H9 (cell line): ENCODE measurements at regions not wholly inside any gene's neighbourhood (a gene's known extent, or its start where the extent isn't known, plus 50 kb on each side); places are given as distances from the start of the nearest gene placed in this dataset.

Experiments used
- DNase-seq: peaks from one replicate; pipeline ENCODE4 v3.0.0-alpha.2; 2017
- H2AFZ ChIP-seq: one replicate; pipeline ENCODE4 v1.6.1; 2013; ENCODE audit warnings: mild to moderate bottlenecking, low read length, control low read depth, moderate library complexity
- H2AK5ac ChIP-seq: 2 replicates; pipeline ENCODE4 v1.6.1; 2013; ENCODE audit warnings: low read length, control low read depth, mixed read lengths; ENCODE audit not compliant: insufficient read length
- H2BK120ac ChIP-seq: one replicate; pipeline ENCODE4 v1.6.1; 2013; ENCODE audit warnings: low read depth, mild to moderate bottlenecking, low read length, control low read depth, inconsistent platforms; ENCODE audit not compliant: poor library complexity, severe bottlenecking
- H2BK12ac ChIP-seq: 2 replicates; pipeline ENCODE4 v1.6.1; 2013; ENCODE audit warnings: low read length, control low read depth, mixed read lengths, low read depth; ENCODE audit not compliant: insufficient read length
- H2BK15ac ChIP-seq: 2 replicates; pipeline ENCODE4 v1.6.1; 2013; ENCODE audit warnings: low read depth, low read length, control low read depth
- H2BK20ac ChIP-seq: one replicate; pipeline ENCODE4 v1.6.1; 2013; ENCODE audit warnings: low read depth, mild to moderate bottlenecking, low read length, control low read depth, inconsistent platforms; ENCODE audit not compliant: poor library complexity, severe bottlenecking
- H2BK5ac ChIP-seq: 2 replicates; pipeline ENCODE4 v1.6.1; 2013; ENCODE audit warnings: low read length, control low read depth, mixed read lengths; ENCODE audit not compliant: insufficient read length
- H3K14ac ChIP-seq: 2 replicates; pipeline ENCODE4 v1.6.1; 2013; ENCODE audit warnings: low read length, control low read depth; ENCODE audit not compliant: insufficient read depth
- H3K18ac ChIP-seq: 2 replicates; pipeline ENCODE4 v1.6.1; 2013; ENCODE audit warnings: low read depth, mild to moderate bottlenecking, mixed read lengths, low read length, control low read depth; ENCODE audit not compliant: insufficient read length
- H3K23ac ChIP-seq: 2 replicates; pipeline ENCODE4 v1.6.1; 2013; ENCODE audit warnings: low read length, control low read depth, mixed read lengths, low read depth; ENCODE audit not compliant: insufficient read length
- H3K23me2 ChIP-seq: 2 replicates; pipeline ENCODE4 v1.6.1; 2013; ENCODE audit warnings: low read depth, mild to moderate bottlenecking, mixed read lengths, low read length, control low read depth; ENCODE audit not compliant: insufficient read length, poor library complexity, severe bottlenecking
- H3K27ac ChIP-seq: 2 replicates; pipeline ENCODE4 v1.5.1; 2013; ENCODE audit warnings: low read length, control low read depth, mixed read lengths, low read depth; ENCODE audit not compliant: insufficient read length
- H3K27me3 ChIP-seq: 2 replicates; pipeline ENCODE4 v1.6.1; 2013; ENCODE audit warnings: low read length, control low read depth, inconsistent platforms; ENCODE audit not compliant: insufficient read depth
- H3K4ac ChIP-seq: 2 replicates; pipeline ENCODE4 v1.6.1; 2013; ENCODE audit warnings: low read depth, mild to moderate bottlenecking, control low read depth, inconsistent platforms, low read length, moderate library complexity
- H3K4me1 ChIP-seq: 2 replicates; pipeline ENCODE4 v1.6.1; 2013; ENCODE audit warnings: low read length, control low read depth, inconsistent platforms; ENCODE audit not compliant: insufficient read depth
- H3K4me2 ChIP-seq: 2 replicates; pipeline ENCODE4 v1.6.1; 2013; ENCODE audit warnings: low read length, control low read depth, mixed read lengths; ENCODE audit not compliant: insufficient read length, insufficient read depth
- H3K56ac ChIP-seq: 2 replicates; pipeline ENCODE4 v1.6.1; 2013; ENCODE audit warnings: low read depth, mild to moderate bottlenecking, mixed read lengths, low read length, control low read depth; ENCODE audit not compliant: insufficient read length
- H3K79me1 ChIP-seq: 2 replicates; pipeline ENCODE4 v1.6.1; 2013; ENCODE audit warnings: low read depth, mild to moderate bottlenecking, moderate library complexity, low read length, control low read depth, inconsistent platforms; ENCODE audit not compliant: insufficient read depth, poor library complexity, severe bottlenecking
- H3K79me2 ChIP-seq: 2 replicates; pipeline ENCODE4 v1.6.1; 2013; ENCODE audit warnings: low read length, control low read depth, inconsistent platforms; ENCODE audit not compliant: insufficient read depth
- H3K9ac ChIP-seq: 2 replicates; pipeline ENCODE4 v1.6.1; 2013; ENCODE audit warnings: low read length, control low read depth, mixed read lengths; ENCODE audit not compliant: insufficient read length; ENCODE audit errors: extremely low read depth
- H3K9me3 ChIP-seq: one replicate; pipeline ENCODE4 v1.6.1; 2013; ENCODE audit warnings: low read depth, low read length, inconsistent platforms; ENCODE audit not compliant: control insufficient read depth
- H3T11ph ChIP-seq: one replicate; pipeline ENCODE4 v1.6.1; 2013; ENCODE audit warnings: mild to moderate bottlenecking, low read length, control low read depth, inconsistent platforms
- H4K20me1 ChIP-seq: one replicate; pipeline ENCODE4 v1.6.1; 2013; ENCODE audit not compliant: control insufficient read depth, insufficient read length, insufficient read depth
- H4K5ac ChIP-seq: 2 replicates; pipeline ENCODE4 v1.6.1; 2013; ENCODE audit warnings: low read depth, mild to moderate bottlenecking, mixed read lengths, low read length, control low read depth; ENCODE audit not compliant: insufficient read length
- H4K8ac ChIP-seq: replicated peaks from 2 replicates; pipeline ENCODE4 v1.6.1; 2013; ENCODE audit warnings: low read length, control low read depth, mixed read lengths, low read depth; ENCODE audit not compliant: insufficient read length
- H4K91ac ChIP-seq: 2 replicates; pipeline ENCODE4 v1.6.1; 2013; ENCODE audit warnings: low read depth, mild to moderate bottlenecking, moderate library complexity, mixed read lengths, low read length, control low read depth; ENCODE audit not compliant: insufficient read length
- H3K27ac Mint-ChIP-seq, 3 experiments: 2 replicates in 2 of 3; 3 replicates in 1 of 3; pipeline ENCODE4 v1.8.0; 2020 to 2021; ENCODE audit warnings: mixed read lengths in 3 of 3, mild to moderate bottlenecking in 1 of 3, moderate library complexity in 1 of 3
- H3K27me3 Mint-ChIP-seq: 2 replicates; pipeline ENCODE4 v1.8.0; 2021; ENCODE audit warnings: low read depth, mild to moderate bottlenecking, moderate library complexity, mixed read lengths
- H3K36me3 Mint-ChIP-seq, 3 experiments: 2 replicates in 2 of 3; 3 replicates in 1 of 3; pipeline ENCODE4 v1.8.0; 2020 to 2021; ENCODE audit warnings: low read depth in 3 of 3, mixed read lengths in 3 of 3; ENCODE audit not compliant: insufficient read depth in 1 of 3
- H3K4me1 Mint-ChIP-seq, 2 experiments: 2 replicates each; pipeline ENCODE4 v1.8.0; 2020; ENCODE audit warnings: mixed read lengths in 2 of 2
- H3K4me3 Mint-ChIP-seq, 2 experiments: 2 replicates in 1 of 2; 3 replicates in 1 of 2; pipeline ENCODE4 v1.8.0; 2020 to 2021; ENCODE audit warnings: mild to moderate bottlenecking in 2 of 2, mixed read lengths in 2 of 2, moderate library complexity in 1 of 2
- H3K9me3 Mint-ChIP-seq, 2 experiments: 2 replicates in 1 of 2; 3 replicates in 1 of 2; pipeline ENCODE4 v1.8.0; 2020; ENCODE audit warnings: mild to moderate bottlenecking in 2 of 2, mixed read lengths in 2 of 2, moderate library complexity in 1 of 2
- WGBS: extraction: QIAGEN DNeasy Blood & Tissue Kit; methylation state at CpG from one replicate; pipeline ENCODE4 v1.1.7; 2013; ENCODE audit warnings: missing lambda C conversion rate, low lambda C conversion rate, mixed read lengths; ENCODE audit not compliant: insufficient read length; ENCODE audit errors: extremely low coverage; 5-methylcytosine and 5-hydroxymethylcytosine counted together
- TF ChIP-seq, protein P1 (sequence below): fragments of 200-600 bp; sonication (generic); conservative IDR thresholded peaks from 3 replicates; pipeline ENCODE4 v1.8.0; 2021; ENCODE audit warnings: antibody characterized with exemption, mild to moderate bottlenecking

- Histone ChIP-seq H2BK15ac (no peak overlapping the region), H4K20me1 (no peaks in the 10 kb centered on the region), H3K23ac (no peak overlapping the region), H3K23me2 (no peaks in the 10 kb centered on the region), H3T11ph (no peak overlapping the region), H4K5ac (no peak overlapping the region), H3K56ac (no peak overlapping the region), H2BK20ac (no peak overlapping the region), H3K79me2 (no peaks in the 10 kb centered on the region), H3K4ac (no peak overlapping the region), H4K8ac (no peak overlapping the region), H2BK5ac (no peak overlapping the region), H3K79me1 (no peaks in the 10 kb centered on the region), H3K9me3 (no peaks in the 10 kb centered on the region), H3K27me3 (no peaks in the 10 kb centered on the region), H2BK12ac (no peak overlapping the region), H3K14ac (no peak overlapping the region), H3K18ac (no peak overlapping the region), H4K91ac (no peak overlapping the region), H2AK5ac (no peak overlapping the region), H3K4me1 (no peaks in the 10 kb centered on the region), H2BK120ac (no peak overlapping the region), H3K4me2 (no peak overlapping the region), H2AFZ (no peak overlapping the region), H3K9ac (no peak overlapping the region), H3K27ac (no peak overlapping the region)
- Mint-ChIP-seq H3K9me3 (no peaks in the 10 kb centered on the region), H3K4me1 (peaks cover 5 to 7% of the 10 kb centered on the region in 2 experiments), H3K27ac (0 out of 7 replicates have a peak overlapping the region, but pooled peaks of 1 of the 3 experiments have one; percentile 68), H3K36me3 (no peaks in the 10 kb centered on the region; a peak in 1 of 7 replicates), H3K27me3 (no peaks in the 10 kb centered on the region; the same call in 1 of the 2 replicates), H3K4me3 (no peak overlapping the region)
- TF ChIP-seq, protein P1, sequence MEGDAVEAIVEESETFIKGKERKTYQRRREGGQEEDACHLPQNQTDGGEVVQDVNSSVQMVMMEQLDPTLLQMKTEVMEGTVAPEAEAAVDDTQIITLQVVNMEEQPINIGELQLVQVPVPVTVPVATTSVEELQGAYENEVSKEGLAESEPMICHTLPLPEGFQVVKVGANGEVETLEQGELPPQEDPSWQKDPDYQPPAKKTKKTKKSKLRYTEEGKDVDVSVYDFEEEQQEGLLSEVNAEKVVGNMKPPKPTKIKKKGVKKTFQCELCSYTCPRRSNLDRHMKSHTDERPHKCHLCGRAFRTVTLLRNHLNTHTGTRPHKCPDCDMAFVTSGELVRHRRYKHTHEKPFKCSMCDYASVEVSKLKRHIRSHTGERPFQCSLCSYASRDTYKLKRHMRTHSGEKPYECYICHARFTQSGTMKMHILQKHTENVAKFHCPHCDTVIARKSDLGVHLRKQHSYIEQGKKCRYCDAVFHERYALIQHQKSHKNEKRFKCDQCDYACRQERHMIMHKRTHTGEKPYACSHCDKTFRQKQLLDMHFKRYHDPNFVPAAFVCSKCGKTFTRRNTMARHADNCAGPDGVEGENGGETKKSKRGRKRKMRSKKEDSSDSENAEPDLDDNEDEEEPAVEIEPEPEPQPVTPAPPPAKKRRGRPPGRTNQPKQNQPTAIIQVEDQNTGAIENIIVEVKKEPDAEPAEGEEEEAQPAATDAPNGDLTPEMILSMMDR, result no peak
- no CpG with 5 or more reads among the region's 6 CpGs for WGBS
- no peak for DNase-seq
Measured at GRCh38 chr9:32877639-32878217, 94.4 kb downstream of the TMEM215 start.
